Calu3 (cell line): ENCODE measurements at regions not wholly inside any gene's neighbourhood (a gene's known extent, or its start where the extent isn't known, plus 50 kb on each side); places are given as distances from the start of the nearest gene placed in this dataset.

ENCODE experiments used
- BruUV-seq: library from RNA; stranded (reverse); fragments of 400-500 nt; replicated peaks from 2 replicates; lab custom pipeline; 2021; lab: Mats Ljungman, UMichigan
- CTCF ChIA-PET: fragments of 300-600 bp; sonication (Branson Sonifier 250); formaldehyde crosslinking; loops from one replicate; lab custom pipeline; 2022; ENCODE audit warnings: antibody characterized with exemption; lab: Charles Lee
- DNase-seq: peaks from one replicate; pipeline ENCODE4 v3.0.0; 2022
- H3K27ac Mint-ChIP-seq: one replicate; pipeline ENCODE4 v1.8.0; 2022; ENCODE audit warnings: mixed read lengths; ENCODE audit not compliant: unreplicated experiment
- H3K27me3 Mint-ChIP-seq: one replicate; pipeline ENCODE4 v1.8.0; 2022; ENCODE audit warnings: mixed read lengths; ENCODE audit not compliant: unreplicated experiment
- H3K36me3 Mint-ChIP-seq: one replicate; pipeline ENCODE4 v1.8.0; 2022; ENCODE audit warnings: mild to moderate bottlenecking, moderate library complexity, mixed read lengths; ENCODE audit not compliant: insufficient read depth, unreplicated experiment
- H3K4me1 Mint-ChIP-seq: one replicate; pipeline ENCODE4 v1.8.0; 2022; ENCODE audit warnings: mild to moderate bottlenecking, low read depth, mixed read lengths; ENCODE audit not compliant: unreplicated experiment
- H3K4me3 Mint-ChIP-seq: one replicate; pipeline ENCODE4 v1.8.0; 2022; ENCODE audit warnings: mild to moderate bottlenecking, low read depth, moderate library complexity, mixed read lengths; ENCODE audit not compliant: unreplicated experiment
- H3K9me3 Mint-ChIP-seq: one replicate; pipeline ENCODE4 v1.8.0; 2022; ENCODE audit warnings: low read depth, mixed read lengths; ENCODE audit not compliant: unreplicated experiment
- intact Hi-C: fragments of 100-400 bp; cut with micrococcal nuclease; formaldehyde crosslinking; loops from one replicate; pipeline ENCODE4 v1.10.0; 2022; ENCODE audit not compliant: unreplicated experiment
- TF ChIP-seq, protein P1 (sequence below): fragments of 200-600 bp; IDR thresholded peaks from one replicate; pipeline ENCODE4 v1.8.0; 2022; ENCODE audit warnings: antibody characterized with exemption; ENCODE audit not compliant: unreplicated experiment

DNA sequence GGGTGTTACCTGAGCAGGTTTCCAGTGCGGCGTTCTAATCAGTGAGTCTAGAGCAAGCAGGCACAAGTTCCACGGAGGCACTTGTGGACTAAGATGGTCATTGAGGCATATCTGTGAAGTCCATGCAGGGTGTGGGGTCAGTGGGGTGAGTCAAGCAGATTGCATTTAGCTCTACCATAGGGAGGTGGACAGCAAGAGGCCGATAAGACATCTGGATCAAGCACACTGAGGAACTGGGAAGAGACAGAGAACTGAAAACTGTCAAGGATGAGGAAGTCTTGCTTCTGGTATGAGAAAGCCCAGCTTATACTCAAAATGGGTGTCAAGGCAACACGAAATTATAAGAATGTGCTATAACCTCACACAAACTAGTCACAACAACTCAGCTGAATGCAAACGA lies 61.2 kb upstream of the SLC39A10 start:
- no peak overlapping the region for H3K27ac Mint-ChIP-seq
- peaks cover 2% of the 10 kb centered on the region for H3K9me3 Mint-ChIP-seq
- no peak for DNase-seq
- TF ChIP-seq, protein P1, sequence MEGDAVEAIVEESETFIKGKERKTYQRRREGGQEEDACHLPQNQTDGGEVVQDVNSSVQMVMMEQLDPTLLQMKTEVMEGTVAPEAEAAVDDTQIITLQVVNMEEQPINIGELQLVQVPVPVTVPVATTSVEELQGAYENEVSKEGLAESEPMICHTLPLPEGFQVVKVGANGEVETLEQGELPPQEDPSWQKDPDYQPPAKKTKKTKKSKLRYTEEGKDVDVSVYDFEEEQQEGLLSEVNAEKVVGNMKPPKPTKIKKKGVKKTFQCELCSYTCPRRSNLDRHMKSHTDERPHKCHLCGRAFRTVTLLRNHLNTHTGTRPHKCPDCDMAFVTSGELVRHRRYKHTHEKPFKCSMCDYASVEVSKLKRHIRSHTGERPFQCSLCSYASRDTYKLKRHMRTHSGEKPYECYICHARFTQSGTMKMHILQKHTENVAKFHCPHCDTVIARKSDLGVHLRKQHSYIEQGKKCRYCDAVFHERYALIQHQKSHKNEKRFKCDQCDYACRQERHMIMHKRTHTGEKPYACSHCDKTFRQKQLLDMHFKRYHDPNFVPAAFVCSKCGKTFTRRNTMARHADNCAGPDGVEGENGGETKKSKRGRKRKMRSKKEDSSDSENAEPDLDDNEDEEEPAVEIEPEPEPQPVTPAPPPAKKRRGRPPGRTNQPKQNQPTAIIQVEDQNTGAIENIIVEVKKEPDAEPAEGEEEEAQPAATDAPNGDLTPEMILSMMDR = no peak
- no peak overlapping the region for H3K4me3 Mint-ChIP-seq
- BruUV-seq = no TSS peak
- CTCF ChIA-PET = no interaction called here
- intact Hi-C loops = no loop called here
- H3K4me1 Mint-ChIP-seq = peaks cover 28% of the 10 kb centered on the region
- H3K27me3 Mint-ChIP-seq = no peaks in the 10 kb centered on the region
- H3K36me3 Mint-ChIP-seq = no peaks in the 10 kb centered on the region

DNA sequence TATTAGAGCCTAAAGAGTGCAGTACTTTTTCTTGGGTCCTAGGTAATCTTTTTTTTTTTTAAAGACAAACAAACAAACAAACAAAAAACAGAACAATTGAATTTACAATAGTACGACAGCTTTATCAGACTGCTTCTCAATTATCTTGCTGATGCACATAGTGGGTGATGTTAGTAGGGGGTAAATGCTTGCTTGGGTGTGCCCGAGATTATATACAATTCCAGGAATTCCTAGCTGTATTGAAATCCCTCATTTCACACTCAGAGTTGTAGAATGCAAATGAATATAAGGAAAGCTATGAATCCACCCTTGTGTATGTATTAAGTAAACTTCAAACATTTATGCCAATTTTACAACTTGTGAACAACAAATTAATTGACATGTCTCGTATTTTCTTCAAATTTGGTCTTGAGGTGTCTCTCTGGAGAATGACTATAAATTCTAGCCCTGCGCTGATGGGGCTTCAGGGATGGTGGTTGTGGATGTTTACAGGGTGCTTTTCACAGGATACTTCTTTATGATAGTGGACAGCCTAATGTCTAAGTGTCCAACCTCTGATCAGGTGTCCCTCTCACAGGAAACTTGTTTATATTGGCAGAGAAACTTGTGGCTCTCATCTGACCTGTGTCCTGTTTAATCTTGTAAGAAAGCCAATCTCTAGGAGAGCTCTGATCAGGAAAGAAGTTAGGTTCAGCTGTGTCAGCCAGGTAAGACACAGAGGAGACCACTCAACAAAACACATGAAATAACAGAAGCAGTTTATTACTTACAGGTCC lies 61.9 kb upstream of the SLC39A10 start:
- Mint-ChIP-seq H3K9me3 (peaks cover 2% of the 10 kb centered on the region), H3K4me1 (peaks cover 33% of the 10 kb centered on the region), H3K27ac (no peak overlapping the region), H3K36me3 (no peaks in the 10 kb centered on the region), H3K27me3 (no peaks in the 10 kb centered on the region), H3K4me3 (no peak overlapping the region)
- no TSS peak for BruUV-seq
- DNase-seq = no peak
- intact Hi-C loops = loop anchor here (5.0 kb wide), 1 partner anchor 62 kb away; the partner anchor contains the start of gene SLC39A10
- CTCF ChIA-PET = interaction anchor here (0.5 kb wide), 1 partner anchor 233 kb away, joined by 5 read pairs; no protein-coding TSS in a partner anchor
- TF ChIP-seq, protein P1 = no peak

DNA sequence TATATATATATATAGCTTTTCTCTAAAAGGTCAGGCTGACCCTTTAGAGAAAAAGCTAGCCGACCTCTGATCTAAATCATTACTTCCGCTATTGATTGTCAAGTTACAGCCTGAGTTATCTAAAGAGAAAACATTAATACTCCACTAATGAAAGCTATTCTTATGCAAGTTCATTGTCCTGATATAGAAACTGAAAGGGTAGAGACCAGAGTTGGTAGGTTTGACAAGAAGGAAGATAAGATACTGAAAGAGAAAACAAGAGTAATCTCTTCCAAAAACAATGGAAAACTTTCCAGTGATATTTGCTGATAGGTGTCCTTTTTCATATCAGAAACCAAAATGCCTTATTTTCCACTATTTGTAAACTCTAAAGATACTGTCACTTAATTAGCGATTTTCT lies 62.8 kb upstream of the SLC39A10 start:
- TF ChIP-seq, protein P1 = no peak
- no peaks in the 10 kb centered on the region for H3K36me3 Mint-ChIP-seq
- CTCF ChIA-PET = interaction anchor here (0.7 kb wide), 1 partner anchor 18 kb away, joined by 5 read pairs; no protein-coding TSS in a partner anchor
- H3K4me1 Mint-ChIP-seq = peaks cover 40% of the 10 kb centered on the region
- H3K9me3 Mint-ChIP-seq = peaks cover 2% of the 10 kb centered on the region
- no peak for DNase-seq
- intact Hi-C loops = loop anchor here (5.0 kb wide), 1 partner anchor 63 kb away; the partner anchor contains the start of gene SLC39A10
- H3K27ac Mint-ChIP-seq = no peak overlapping the region
- H3K27me3 Mint-ChIP-seq = no peaks in the 10 kb centered on the region
- H3K4me3 Mint-ChIP-seq = no peak overlapping the region
- BruUV-seq = no TSS peak

DNA sequence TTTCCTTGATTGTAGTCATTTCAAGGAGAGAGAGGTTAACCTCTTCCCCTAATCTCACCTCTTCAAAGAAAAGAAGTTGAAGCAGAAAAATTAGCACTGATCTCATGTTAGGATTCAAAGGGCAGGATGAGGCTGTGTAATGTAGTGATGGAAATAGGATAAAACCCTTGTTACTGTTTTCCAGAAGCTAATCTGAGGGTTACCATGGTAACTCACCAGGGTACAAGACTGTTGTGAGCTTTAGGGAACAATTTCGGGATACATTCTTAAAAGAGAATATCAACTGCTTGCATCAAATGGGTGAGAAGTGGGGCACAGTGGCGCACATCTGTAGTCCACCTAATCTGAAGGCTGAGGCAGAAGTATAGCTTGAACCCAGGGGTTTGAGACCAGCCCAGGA lies 64.9 kb upstream of the SLC39A10 start:
- Mint-ChIP-seq H3K4me1 (peaks cover 40% of the 10 kb centered on the region), H3K9me3 (peaks cover 2% of the 10 kb centered on the region), H3K4me3 (no peak overlapping the region), H3K36me3 (no peaks in the 10 kb centered on the region), H3K27ac (no peak overlapping the region), H3K27me3 (no peaks in the 10 kb centered on the region)
- no peak for DNase-seq
- TF ChIP-seq, protein P1 = no peak
- intact Hi-C loops = loop anchor here (5.0 kb wide), 1 partner anchor 65 kb away; the partner anchor contains the start of gene SLC39A10
- CTCF ChIA-PET = interaction anchor here (0.6 to 0.9 kb wide), 3 partner anchors 9 to 893 kb away, joined by 3 to 6 read pairs (median 4); no protein-coding TSS in a partner anchor
- BruUV-seq = no TSS peak
